NCI-H69 (cell line): ENCODE measurements at regions not wholly inside any gene's neighbourhood (a gene's known extent, or its start where the extent isn't known, plus 50 kb on each side); places are given as distances from the start of the nearest gene placed in this dataset.
"Not testable (repeated sequence)": the region's sequence is repeated elsewhere in the genome, so short reads cannot be mapped to it uniquely, and the experiment has no call there.

Experiments used
- DNase-seq: peaks from one replicate; lab custom pipeline; 2025; lab: John Stamatoyannopoulos, UW

DNA sequence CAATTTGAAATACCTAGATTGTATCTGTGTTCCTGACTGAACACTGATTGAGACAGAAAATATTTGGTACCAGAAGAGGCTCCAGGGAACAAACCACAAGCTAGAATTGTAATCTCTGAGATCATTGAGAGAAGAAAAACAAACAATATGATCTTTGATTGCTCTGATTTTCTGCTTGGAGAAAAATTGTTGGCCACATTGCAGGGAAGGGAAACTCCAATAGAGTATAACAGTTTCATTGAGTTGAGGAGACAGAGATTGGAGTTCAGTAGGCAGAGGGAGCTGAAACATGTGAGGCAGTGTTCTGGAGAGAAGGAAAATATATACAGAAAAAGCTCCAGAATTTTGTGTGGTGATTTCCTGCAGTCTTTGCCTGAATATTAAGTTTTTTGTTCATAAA lies 158.2 kb downstream of the C4orf33 start:
- DNase-seq, result no peak

- DNase-seq, result no peak
These were observed 158.6 kb downstream of the C4orf33 start for GRCh38 chr4:129254526-129254925.

DNA sequence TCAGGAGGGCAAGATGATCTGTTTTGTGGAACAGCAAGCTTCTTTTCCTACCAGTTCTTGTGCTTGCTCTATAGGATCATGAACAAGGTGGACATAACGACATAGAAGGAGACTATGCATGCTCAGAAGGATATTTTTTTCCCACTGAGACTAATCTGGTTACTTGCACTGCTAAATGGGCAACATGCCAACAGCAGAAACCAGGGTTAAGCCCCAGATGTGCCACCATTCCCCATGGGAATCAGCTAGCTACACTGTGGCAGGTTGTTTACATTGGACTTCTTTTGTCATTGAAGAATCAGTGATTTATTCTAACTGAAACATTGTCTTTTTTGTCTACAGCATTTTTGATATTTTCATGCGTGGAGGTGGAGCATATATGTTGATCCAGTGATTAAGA lies 165.6 kb downstream of the C4orf33 start:
- peak; percentile 82 for DNase-seq

DNA sequence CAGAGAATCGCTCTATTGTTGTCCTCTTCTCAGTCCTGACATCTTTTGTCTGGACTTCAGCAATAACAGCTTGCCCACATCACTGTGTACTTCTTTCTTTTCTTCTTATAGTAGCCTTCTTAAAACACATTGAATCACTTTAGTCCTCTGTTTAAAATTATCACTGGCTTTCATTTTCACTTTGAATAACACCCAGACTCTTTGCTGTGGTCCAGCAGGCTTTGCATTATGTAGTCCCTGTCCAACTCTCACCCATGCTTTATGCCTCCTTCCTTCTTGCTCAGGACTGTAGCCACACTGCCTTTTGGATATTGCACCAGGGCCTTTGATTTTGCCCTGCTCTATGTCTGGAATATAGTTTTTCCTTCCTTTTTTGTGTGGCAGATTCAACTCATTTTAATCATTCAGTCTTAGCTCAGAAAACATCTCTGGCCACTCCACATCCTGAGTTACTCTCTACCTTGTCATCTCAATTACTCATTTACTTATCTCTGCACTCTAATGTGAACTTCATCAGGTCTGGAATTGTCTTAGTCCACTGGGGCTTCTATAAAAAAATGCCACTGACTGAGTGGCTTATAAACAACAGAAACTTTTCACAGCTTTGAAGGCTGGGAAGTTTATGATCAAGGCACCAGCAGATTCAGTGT lies 168.2 kb downstream of the C4orf33 start:
- DNase-seq, result peak; percentile 8

DNA sequence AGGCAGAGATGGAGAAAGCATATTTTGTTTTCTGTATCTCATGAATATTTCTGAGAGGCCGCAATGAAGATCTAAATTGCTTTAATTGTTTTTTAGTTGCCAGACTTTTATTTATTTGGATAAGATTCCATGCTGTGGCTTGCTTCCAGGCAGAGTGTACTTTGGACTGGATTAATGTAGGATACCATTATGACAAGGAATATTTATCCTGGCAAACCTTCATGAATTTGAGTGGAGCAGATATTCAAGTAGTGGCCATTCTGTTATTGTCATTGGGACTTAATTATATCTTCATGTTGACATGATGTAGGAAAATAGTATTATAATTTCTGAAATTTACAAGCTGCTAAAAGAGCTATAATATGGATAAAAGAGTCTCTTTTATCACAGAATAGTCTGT lies 182.9 kb downstream of the C4orf33 start:
- peak; percentile 62 for DNase-seq

- peak; percentile 91 for DNase-seq
These were observed 186.3 kb downstream of the C4orf33 start for GRCh38 chr4:129282293-129282692.

- not testable (repeated sequence) for DNase-seq
These were observed 196.2 kb downstream of the C4orf33 start for GRCh38 chr4:129292194-129292593.

DNA sequence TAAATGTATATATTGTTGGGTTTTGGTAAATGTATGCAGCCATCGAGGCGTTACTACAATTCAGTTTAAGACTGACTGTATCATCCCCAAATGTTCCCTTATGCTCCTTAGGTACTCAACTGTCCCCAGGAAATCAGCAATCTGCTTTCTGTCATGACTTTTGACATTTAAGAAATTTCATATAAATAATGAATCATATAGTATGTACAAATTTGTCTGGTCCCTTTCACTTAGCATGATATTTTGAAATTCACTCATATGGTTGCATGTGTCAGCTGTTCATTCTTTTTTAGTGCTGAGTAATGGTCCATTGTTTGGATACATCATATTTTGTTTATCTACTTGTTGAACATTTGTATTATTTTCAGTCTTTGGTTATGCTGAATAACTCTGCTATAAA lies 218.8 kb downstream of the C4orf33 start:
- no peak for DNase-seq

GRCh38 chr4:129322920-129323319 lies 227.0 kb downstream of the C4orf33 start:
- peak; percentile 61 for DNase-seq

DNA sequence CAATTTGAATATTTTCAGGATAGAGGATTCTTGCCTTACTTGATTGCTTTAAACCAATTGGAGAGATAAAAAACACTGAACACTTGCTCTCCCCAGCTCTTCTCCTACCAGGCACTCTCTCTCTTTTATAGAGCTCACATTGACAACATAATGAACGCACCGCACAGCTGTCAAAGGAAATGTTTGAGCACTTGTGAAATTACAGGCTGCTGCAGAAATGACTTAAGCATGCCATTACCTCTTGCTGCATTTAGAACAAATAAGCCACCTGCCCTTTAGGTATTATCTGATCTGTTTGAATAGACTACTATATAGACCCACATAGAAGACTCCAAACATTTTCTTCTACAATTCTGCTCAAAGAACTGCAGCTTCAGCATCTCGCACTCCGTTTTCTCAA lies 227.7 kb downstream of the C4orf33 start:
- DNase-seq, result peak; percentile 92

GRCh38 chr4:129326571-129327460 lies 230.9 kb downstream of the C4orf33 start:
- DNase-seq, result peak; percentile 87

DNA sequence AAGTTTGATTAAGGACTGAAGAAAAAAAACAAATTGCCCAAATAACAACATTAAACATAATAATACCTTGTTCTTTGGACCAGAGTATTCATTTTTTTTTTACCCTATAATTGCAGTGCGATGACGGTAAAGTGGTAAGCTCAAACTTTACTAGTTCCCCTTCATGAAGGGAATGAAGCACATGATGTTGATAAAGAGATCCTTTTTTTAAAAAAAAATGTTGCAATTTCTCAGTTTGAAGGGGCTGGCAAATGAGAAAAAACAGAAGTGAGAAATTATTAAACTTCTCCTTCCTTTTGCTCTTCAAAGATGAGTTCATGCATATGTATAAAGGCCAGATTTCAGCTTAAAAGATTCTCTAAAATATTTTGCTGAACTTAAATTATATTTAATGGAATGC lies 231.7 kb downstream of the C4orf33 start:
- no peak for DNase-seq

DNA sequence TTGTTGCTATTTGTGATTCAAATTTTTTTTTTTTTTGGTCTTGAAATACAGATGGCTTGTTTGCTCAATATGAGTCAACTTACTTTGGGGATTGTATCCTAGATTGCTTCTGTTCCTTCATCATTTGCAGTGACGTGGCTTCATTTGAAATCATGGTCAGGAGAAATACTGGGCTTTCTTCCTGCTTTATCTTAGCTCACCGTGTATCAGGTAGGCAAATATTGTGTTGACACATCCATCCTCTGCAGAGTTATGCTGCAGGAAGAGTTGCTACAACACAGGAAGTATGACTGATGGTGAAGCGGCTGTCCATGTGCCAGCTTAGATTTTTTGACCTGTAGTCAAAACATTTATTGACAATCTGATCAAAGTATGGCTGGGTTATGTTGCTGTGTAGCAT lies 232.2 kb downstream of the C4orf33 start:
- peak; percentile 49 for DNase-seq

GRCh38 chr4:129334136-129334535 lies 238.2 kb downstream of the C4orf33 start:
- DNase-seq, result no peak

- peak; percentile 27 for DNase-seq
These were observed 239.3 kb downstream of the C4orf33 start for GRCh38 chr4:129335276-129335675.

DNA sequence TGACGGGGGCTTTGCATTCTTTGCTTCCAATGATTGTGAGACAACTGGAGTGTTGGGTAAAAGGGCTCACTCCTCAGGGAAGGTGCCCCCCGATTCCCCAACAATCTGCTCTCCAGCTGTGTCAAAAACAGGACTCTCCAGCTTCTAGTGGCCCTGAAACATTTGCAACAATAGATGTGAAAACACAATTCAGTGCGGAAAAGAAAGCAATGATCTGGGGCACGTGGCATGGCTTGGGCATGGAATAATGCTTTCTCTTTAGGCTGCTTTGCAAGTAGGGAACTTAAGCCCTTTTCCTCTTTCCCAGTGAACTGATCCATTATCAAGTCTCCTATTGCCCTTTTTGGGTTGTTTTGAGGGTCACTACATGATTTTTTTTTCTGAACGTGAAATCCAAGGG lies 239.9 kb downstream of the C4orf33 start:
- DNase-seq, result peak; percentile 36

GRCh38 chr4:129336457-129337227 lies 240.7 kb downstream of the C4orf33 start:
- DNase-seq, result no peak

GRCh38 chr4:129337228-129337620 lies 241.3 kb downstream of the C4orf33 start:
- DNase-seq, result no peak

DNA sequence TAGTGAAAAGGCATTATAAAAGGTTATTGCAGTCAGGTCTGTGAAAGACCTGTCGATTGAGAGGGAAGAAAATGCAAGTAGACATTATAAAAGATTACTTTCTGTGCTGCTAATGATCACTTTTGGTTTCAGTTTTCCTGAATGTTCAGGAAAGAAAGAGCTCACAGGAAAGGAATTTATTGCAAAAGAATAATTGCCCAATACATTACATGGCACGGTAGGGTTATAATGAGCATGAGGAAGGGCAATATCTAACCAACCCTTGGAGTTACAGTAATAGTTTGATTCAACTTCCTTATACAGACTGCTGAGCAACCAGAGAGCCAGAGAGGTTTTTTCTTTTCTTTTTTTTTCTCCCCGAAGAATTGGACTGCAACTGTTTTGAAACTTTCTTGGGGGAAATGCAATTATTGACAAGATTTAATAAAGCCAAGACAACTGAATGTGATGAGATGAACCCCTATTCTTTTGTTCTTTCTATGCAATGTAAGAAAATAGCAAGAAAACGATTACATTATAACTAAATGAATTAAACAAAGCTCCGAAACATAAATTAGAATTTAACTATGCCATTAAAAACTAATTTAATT lies 247.0 kb downstream of the C4orf33 start:
- DNase-seq, result no peak

GRCh38 chr4:129344058-129344457 lies 248.1 kb downstream of the C4orf33 start:
- peak; percentile 30 for DNase-seq

DNA sequence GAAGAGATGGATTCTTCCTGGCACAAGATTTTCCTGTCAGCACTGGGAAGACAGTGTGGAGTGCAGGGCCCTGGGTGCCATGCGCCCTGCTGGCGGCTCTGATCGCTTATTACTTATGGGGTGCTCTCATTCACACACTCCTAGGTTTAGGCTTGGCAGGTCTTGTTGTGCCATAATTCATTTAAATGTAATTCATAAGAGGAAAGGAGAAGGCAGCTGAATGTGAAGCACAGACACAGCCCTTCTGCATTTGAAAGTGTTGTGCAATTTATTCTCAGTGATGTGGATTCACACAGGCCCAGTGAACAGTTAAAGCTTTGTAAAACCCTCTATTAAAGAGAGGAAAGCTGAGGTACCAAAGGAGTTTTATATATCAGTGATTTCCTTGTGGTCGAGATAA lies 249.7 kb downstream of the C4orf33 start:
- no peak for DNase-seq

GRCh38 chr4:129346036-129346435 lies 250.1 kb downstream of the C4orf33 start:
- DNase-seq, result no peak
